ENCODE measurements at regions not wholly inside any gene's neighbourhood (a gene's known extent, or its start where the extent isn't known, plus 50 kb on each side); places are given as distances from the start of the nearest gene placed in this dataset.

GRCh38 chr3:107981471-107982111 is 109.2 kb downstream of the CD47 start:
- no peak for TF ChIP-seq CTCF (optimal IDR thresholded peaks at IDR 0.05 in 1 of 3, IDR thresholded peaks at IDR 0.05 in 1 of 3, conservative IDR thresholded peaks at IDR 0.05 in 1 of 3; ENCODE audit: extremely low read depth in 1 of 3, insufficient read depth in 2 of 3, low read length in 3 of 3)
- no peak for TF ChIP-seq EZH2 (IDR thresholded peaks at IDR 0.05; ENCODE audit: low read length)

All from keratinocyte (primary cell).